ENCODE measurements at regions not wholly inside any gene's neighbourhood (a gene's known extent, or its start where the extent isn't known, plus 50 kb on each side); places are given as distances from the start of the nearest gene placed in this dataset.

- Histone ChIP-seq H3K4me1 (no peaks in the 10 kb centered on the region), H3K27ac (no peak overlapping the region), H3K9me3 (no peaks in the 10 kb centered on the region), H3K27me3 (no peaks in the 10 kb centered on the region), H3K4me3 (no peak overlapping the region), H3K36me3 (no peaks in the 10 kb centered on the region)
- intact Hi-C loops (cut with DNase I) = no loop called here
- no peak for TF ChIP-seq CTCF (IDR thresholded peaks at IDR 0.05)
- no peak for TF ChIP-seq POLR2A (IDR thresholded peaks at IDR 0.05)
- DNase-seq = no peak
- no peak for ATAC-seq
- 60% methylated on average over 1 of the region's 1 CpG for WGBS (ENCODE audit: insufficient coverage, low coverage, low lambda C conversion rate, missing lambda C conversion rate)
Observed at GRCh38 chr7:18384491-18385143, 110.9 kb upstream of the HDAC9 start.

GRCh38 chr7:18386607-18387006 lies 108.9 kb upstream of the HDAC9 start:
- Histone ChIP-seq H3K27me3 (no peaks in the 10 kb centered on the region), H3K4me1 (no peaks in the 10 kb centered on the region), H3K27ac (no peak overlapping the region), H3K4me3 (no peak overlapping the region), H3K36me3 (no peaks in the 10 kb centered on the region), H3K9me3 (no peaks in the 10 kb centered on the region)
- intact Hi-C loops (cut with DNase I) = no loop called here
- 59% methylated on average over 4 of the region's 4 CpGs for WGBS (ENCODE audit: insufficient coverage, low coverage, low lambda C conversion rate, missing lambda C conversion rate)
- TF ChIP-seq CTCF (IDR thresholded peaks at IDR 0.05) (no peak), POLR2A (IDR thresholded peaks at IDR 0.05) (no peak)
- no peak for ATAC-seq
- DNase-seq = no peak

GRCh38 chr7:18387191-18387735 lies 108.3 kb upstream of the HDAC9 start:
- WGBS (ENCODE audit: insufficient coverage, low coverage, low lambda C conversion rate, missing lambda C conversion rate) = 64% methylated on average over 2 of the region's 2 CpGs
- no peaks in the 10 kb centered on the region for H3K9me3 ChIP-seq
- TF ChIP-seq POLR2A (IDR thresholded peaks at IDR 0.05) = no peak
- TF ChIP-seq CTCF (IDR thresholded peaks at IDR 0.05) = no peak
- no peaks in the 10 kb centered on the region for H3K36me3 ChIP-seq
- DNase-seq (no peak), ATAC-seq (peak in 1 of 4 donors; percentile 20)
- no peak overlapping the region for H3K27ac ChIP-seq
- no peaks in the 10 kb centered on the region for H3K4me1 ChIP-seq
- H3K4me3 ChIP-seq = no peak overlapping the region
- intact Hi-C loops (cut with DNase I) = no loop called here
- no peaks in the 10 kb centered on the region for H3K27me3 ChIP-seq

GRCh38 chr7:18390535-18390907 lies 105.0 kb upstream of the HDAC9 start:
- 46% methylated on average over 3 of the region's 3 CpGs for WGBS (ENCODE audit: insufficient coverage, low coverage, low lambda C conversion rate, missing lambda C conversion rate)

More at GRCh38 chr7:18390535-18390907, 105.0 kb upstream of the HDAC9 start:
- H3K36me3 ChIP-seq = no peaks in the 10 kb centered on the region
- intact Hi-C loops (cut with DNase I) = no loop called here
- TF ChIP-seq CTCF (IDR thresholded peaks at IDR 0.05) (no peak), POLR2A (IDR thresholded peaks at IDR 0.05) (no peak)
- ATAC-seq = no peak
- H3K9me3 ChIP-seq = no peaks in the 10 kb centered on the region
- peak overlapping the region in 1 of 3 donors; percentile 59 for H3K27ac ChIP-seq
- H3K4me1 ChIP-seq = no peaks in the 10 kb centered on the region
- H3K27me3 ChIP-seq = no peaks in the 10 kb centered on the region
- no peak for DNase-seq
- no peak overlapping the region for H3K4me3 ChIP-seq

All from right lobe of liver (tissue), 6 donors.